Activated CD4-positive, alpha-beta T cell treated with anti-CD3 and anti-CD28 coated beads, Interleukin-2, amount 50 U/mL, for 16 hours (primary cell): ENCODE measurements at regions not wholly inside any gene's neighbourhood (a gene's known extent, or its start where the extent isn't known, plus 50 kb on each side); places are given as distances from the start of the nearest gene placed in this dataset.

Experiments used
- DNase-seq: peaks from one replicate; pipeline ENCODE4 v3.0.0-alpha.2; 2020

- DNase-seq, result no peak
These were observed 1429.1 kb downstream of the MAT2B start for GRCh38 chr5:164934561-164934960.

GRCh38 chr5:164941132-164941531 lies 1435.7 kb downstream of the MAT2B start:
- no peak for DNase-seq

- DNase-seq, result no peak
These were observed 1445.5 kb downstream of the MAT2B start for GRCh38 chr5:164950927-164951326.

GRCh38 chr5:164951570-164951969 lies 1446.2 kb downstream of the MAT2B start:
- no peak for DNase-seq

GRCh38 chr5:164958688-164959087 lies 1453.3 kb downstream of the MAT2B start:
- DNase-seq, result no peak

GRCh38 chr5:164959761-164960160 lies 1454.3 kb downstream of the MAT2B start:
- DNase-seq, result no peak

GRCh38 chr5:164962329-164962961 lies 1457.0 kb downstream of the MAT2B start:
- DNase-seq, result no peak

- DNase-seq, result no peak
These were observed 1461.2 kb downstream of the MAT2B start for GRCh38 chr5:164966611-164967010.

- DNase-seq, result no peak
These were observed 1461.9 kb downstream of the MAT2B start for GRCh38 chr5:164967354-164967753.

- DNase-seq, result no peak
These were observed 1467.6 kb downstream of the MAT2B start for GRCh38 chr5:164972973-164973372.

- no peak for DNase-seq
These were observed 1470.6 kb downstream of the MAT2B start for GRCh38 chr5:164975986-164976385.

- no peak for DNase-seq
These were observed 1475.1 kb downstream of the MAT2B start for GRCh38 chr5:164980480-164980879.

- no peak for DNase-seq
These were observed 1492.7 kb downstream of the MAT2B start for GRCh38 chr5:164998142-164998541.

GRCh38 chr5:164998590-164998989 lies 1493.2 kb downstream of the MAT2B start:
- DNase-seq, result no peak

- DNase-seq, result no peak
These were observed 1495.2 kb downstream of the MAT2B start for GRCh38 chr5:165000479-165001190.

- DNase-seq, result no peak
These were observed 1497.9 kb downstream of the MAT2B start for GRCh38 chr5:165003283-165003682.

- DNase-seq, result no peak
These were observed 1498.8 kb downstream of the MAT2B start for GRCh38 chr5:165004175-165004574.

- DNase-seq, result no peak
These were observed 1509.0 kb downstream of the MAT2B start for GRCh38 chr5:165014439-165014838.

- DNase-seq, result no peak
These were observed 1509.7 kb downstream of the MAT2B start for GRCh38 chr5:165015126-165015525.

- DNase-seq, result no peak
These were observed 1510.1 kb downstream of the MAT2B start for GRCh38 chr5:165015547-165015946.

- no peak for DNase-seq
These were observed 1521.6 kb downstream of the MAT2B start for GRCh38 chr5:165026971-165027370.

- no peak for DNase-seq
These were observed 1522.9 kb downstream of the MAT2B start for GRCh38 chr5:165028356-165028755.

- no peak for DNase-seq
These were observed 1523.9 kb downstream of the MAT2B start for GRCh38 chr5:165029099-165029870.

GRCh38 chr5:165030971-165031370 lies 1525.6 kb downstream of the MAT2B start:
- no peak for DNase-seq
